HepG2 (cell line): ENCODE measurements at regions not wholly inside any gene's neighbourhood (a gene's known extent, or its start where the extent isn't known, plus 50 kb on each side); places are given as distances from the start of the nearest gene placed in this dataset.

Experiments used
- ATAC-seq: fragments of 200-7000 bp; cut with Tn5 transposase; 3 replicates; pipeline ENCODE4 v1.9.1; 2020; ENCODE audit warnings: mild to moderate bottlenecking, moderate library complexity
- BruUV-seq: library from RNA; stranded (reverse); fragments of 400-500 nt; replicated peaks from 2 replicates; lab custom pipeline; 2021; lab: Mats Ljungman, UMichigan
- CTCF ChIA-PET: fragments of 300-600 bp; formaldehyde crosslinking; extraction: SDS; loops from one replicate; lab custom pipeline; 2021; ENCODE audit warnings: low total read pairs, inconsistent platforms, low intra/inter-chr PET ratio; lab: Yijun Ruan, JAX
- POLR2A ChIA-PET: fragments of 350-600 bp; sonication (Branson Sonifier 250); formaldehyde crosslinking; loops from one replicate; lab custom pipeline; 2020; ENCODE audit warnings: antibody characterized with exemption, inconsistent platforms; lab: Yijun Ruan, JAX
- DNase-seq: peaks from one replicate; pipeline ENCODE4 v3.0.0-alpha.2; 2015; ENCODE audit warnings: low spot score
- FAIRE-seq: peaks from 3 replicates; lab custom pipeline; 2011; peaks lifted over from hg19 to GRCh38; lab: Jason Lieb, UNC
- H2AFZ ChIP-seq: one replicate; pipeline ENCODE4 v1.6.1; 2011; ENCODE audit warnings: low read length, inconsistent platforms
- H3K27ac ChIP-seq: fragments of 300-600 bp; 3 replicates; pipeline ENCODE4 v1.8.0; 2011; ENCODE audit warnings: mixed run types, mild to moderate bottlenecking, mixed read lengths, low read length, inconsistent platforms; ENCODE audit not compliant: insufficient read depth; ENCODE audit errors: extremely low read length
- H3K27me3 ChIP-seq, 2 experiments: fragments of 200-600 bp in 1 of 2; 2 replicates in 1 of 2; 3 replicates in 1 of 2; pipeline versions ENCODE4 v1.6.0 to v1.8.0; 2011; ENCODE audit warnings: low read length in 2 of 2, mild to moderate bottlenecking in 2 of 2, moderate library complexity in 2 of 2, inconsistent platforms in 1 of 2; ENCODE audit not compliant: insufficient read depth in 2 of 2, control insufficient read depth in 1 of 2
- H3K36me3 ChIP-seq, 2 experiments: fragments of 200-600 bp in 1 of 2; replicated peaks in 1 of 2; 2 replicates in 1 of 2; 3 replicates in 1 of 2; pipeline versions ENCODE4 v1.5.1 to v1.8.0; 2011; ENCODE audit warnings: low read length in 2 of 2, inconsistent platforms in 1 of 2; ENCODE audit not compliant: insufficient read depth in 2 of 2, control insufficient read depth in 1 of 2
- H3K4me1 ChIP-seq: 2 replicates; pipeline ENCODE4 v1.5.1; 2012; ENCODE audit warnings: low read length, inconsistent platforms; ENCODE audit not compliant: insufficient read depth
- H3K4me2 ChIP-seq: 2 replicates; pipeline ENCODE4 v1.6.0; 2011; ENCODE audit warnings: low read depth, low read length, inconsistent platforms
- H3K4me3 ChIP-seq, 3 experiments: fragments of 200-600 bp in 1 of 3; sonication (generic), shearing (Covaris generic) in 1 of 3; replicated peaks in 1 of 3; 2 replicates each; pipeline ENCODE4 v1.5.1; 2011 to 2016; ENCODE audit warnings: low read length in 3 of 3, inconsistent platforms in 2 of 3, low read depth in 2 of 3, mild to moderate bottlenecking in 2 of 3, control low read depth in 1 of 3, mixed read lengths in 1 of 3; ENCODE audit not compliant: insufficient read depth in 1 of 3
- H3K79me2 ChIP-seq: one replicate; pipeline ENCODE4 v1.6.1; 2011; ENCODE audit warnings: low read length, inconsistent platforms; ENCODE audit not compliant: insufficient read depth
- H3K9ac ChIP-seq: 2 replicates; pipeline ENCODE4 v1.6.0; 2011; ENCODE audit warnings: mild to moderate bottlenecking, low read depth, low read length, inconsistent platforms; ENCODE audit not compliant: insufficient read depth
- H3K9me3 ChIP-seq: 2 replicates; pipeline ENCODE4 v1.5.1; 2012; ENCODE audit warnings: mild to moderate bottlenecking, low read length
- H4K20me1 ChIP-seq: 2 replicates; pipeline ENCODE4 v1.6.0; 2011; ENCODE audit warnings: inconsistent platforms, mild to moderate bottlenecking, low read length, moderate library complexity; ENCODE audit not compliant: insufficient read depth
- ARNT2 ChIP-seq: sonication (generic); formaldehyde crosslinking; IDR thresholded peaks from 2 replicates; pipeline ENCODE4 v1.8.0; 2022; ENCODE audit warnings: mild to moderate bottlenecking, low read depth, missing genetic modification reagents, moderate library complexity
- FOXK1 ChIP-seq: sonication (generic); formaldehyde crosslinking; IDR thresholded peaks from 2 replicates; pipeline ENCODE4 v1.4.0; 2020; ENCODE audit warnings: low read depth, missing genetic modification reagents, borderline replicate concordance
- MEIS2 ChIP-seq: sonication (generic); formaldehyde crosslinking; IDR thresholded peaks from 2 replicates; pipeline ENCODE4 v1.9.0; 2021; ENCODE audit warnings: mild to moderate bottlenecking, missing genetic modification reagents
- NR2F1 ChIP-seq, 2 experiments: fragments of 450-650 bp in 1 of 2; formaldehyde crosslinking in 1 of 2; IDR thresholded peaks; 2 replicates each; pipeline versions ENCODE4 v1.5.0 to v1.6.1; 2016 to 2020; ENCODE audit warnings: mild to moderate bottlenecking in 1 of 2, missing compliant biosample characterization in 1 of 2, missing genetic modification reagents in 1 of 2, moderate library complexity in 1 of 2
- PAWR ChIP-seq: sonication (generic); formaldehyde crosslinking; IDR thresholded peaks from 2 replicates; pipeline ENCODE4 v1.4.0; 2020; ENCODE audit warnings: missing genetic modification reagents, mild to moderate bottlenecking, borderline replicate concordance
- POLR2AphosphoS5 ChIP-seq: IDR thresholded peaks from 2 replicates; pipeline ENCODE4 v1.6.1; 2012; ENCODE audit warnings: low read depth, low read length
- SPEN ChIP-seq: sonication (generic); formaldehyde crosslinking; IDR thresholded peaks from 2 replicates; pipeline ENCODE4 v1.5.1; 2020; ENCODE audit warnings: low read depth, mild to moderate bottlenecking, missing genetic modification reagents
- THRA ChIP-seq: sonication (generic); formaldehyde crosslinking; IDR thresholded peaks from 2 replicates; pipeline ENCODE4 v1.4.0; 2020; ENCODE audit warnings: missing genetic modification reagents, borderline replicate concordance
- TRIM24 ChIP-seq: sonication (generic); formaldehyde crosslinking; IDR thresholded peaks from 2 replicates; pipeline ENCODE4 v1.8.0; 2022; ENCODE audit warnings: mild to moderate bottlenecking, missing genetic modification reagents
- ZC3H13 ChIP-seq: sonication (generic); formaldehyde crosslinking; IDR thresholded peaks from 2 replicates; pipeline ENCODE4 v1.8.1; 2023; ENCODE audit warnings: mild to moderate bottlenecking, missing genetic modification reagents, moderate library complexity
- ZNF235 ChIP-seq: sonication (generic); formaldehyde crosslinking; IDR thresholded peaks from 2 replicates; pipeline ENCODE4 v1.8.1; 2023; ENCODE audit warnings: mild to moderate bottlenecking, missing genetic modification reagents, borderline replicate concordance
- ZNF678 ChIP-seq: sonication (generic); formaldehyde crosslinking; IDR thresholded peaks from 2 replicates; pipeline ENCODE4 v1.4.0; 2020; ENCODE audit warnings: mild to moderate bottlenecking, missing genetic modification reagents
- WGBS: methylation state at CpG from one replicate; pipeline ENCODE4 v1.1.6; 2017; ENCODE audit warnings: low lambda C conversion rate; 5-methylcytosine and 5-hydroxymethylcytosine counted together
- in situ Hi-C: cut with HindIII; loops from 2 replicates; pipeline ENCODE4 v1.10.0; 2017; ENCODE audit warnings: low pct_unique_long_range_greater_than_20kb; ENCODE audit not compliant: extremely low pct_ligation_motif_present
- intact Hi-C: fragments of 100-400 bp; cut with micrococcal nuclease; formaldehyde crosslinking; loops from one replicate; pipeline ENCODE4 v1.10.0; 2022; ENCODE audit not compliant: unreplicated experiment
- TF ChIP-seq, protein P1 (sequence below): IDR thresholded peaks from 2 replicates; pipeline ENCODE4 v1.6.1; 2016; ENCODE audit warnings: missing compliant biosample characterization, missing genetic modification reagents, borderline replicate concordance
- TF ChIP-seq, protein P2 (sequence below): sonication (generic); formaldehyde crosslinking; IDR thresholded peaks from 2 replicates; pipeline ENCODE4 v1.4.0; 2020; ENCODE audit warnings: missing genetic modification reagents
- TF ChIP-seq, protein P3 (sequence below): IDR thresholded peaks from 2 replicates; pipeline ENCODE4 v1.6.1; 2018; ENCODE audit warnings: missing genetic modification reagents, mild to moderate bottlenecking, missing compliant biosample characterization
- TF ChIP-seq, protein P4 (sequence below): sonication (generic); formaldehyde crosslinking; IDR thresholded peaks from 2 replicates; pipeline ENCODE4 v1.5.1; 2020; ENCODE audit warnings: missing genetic modification reagents, mild to moderate bottlenecking, borderline replicate concordance

DNA sequence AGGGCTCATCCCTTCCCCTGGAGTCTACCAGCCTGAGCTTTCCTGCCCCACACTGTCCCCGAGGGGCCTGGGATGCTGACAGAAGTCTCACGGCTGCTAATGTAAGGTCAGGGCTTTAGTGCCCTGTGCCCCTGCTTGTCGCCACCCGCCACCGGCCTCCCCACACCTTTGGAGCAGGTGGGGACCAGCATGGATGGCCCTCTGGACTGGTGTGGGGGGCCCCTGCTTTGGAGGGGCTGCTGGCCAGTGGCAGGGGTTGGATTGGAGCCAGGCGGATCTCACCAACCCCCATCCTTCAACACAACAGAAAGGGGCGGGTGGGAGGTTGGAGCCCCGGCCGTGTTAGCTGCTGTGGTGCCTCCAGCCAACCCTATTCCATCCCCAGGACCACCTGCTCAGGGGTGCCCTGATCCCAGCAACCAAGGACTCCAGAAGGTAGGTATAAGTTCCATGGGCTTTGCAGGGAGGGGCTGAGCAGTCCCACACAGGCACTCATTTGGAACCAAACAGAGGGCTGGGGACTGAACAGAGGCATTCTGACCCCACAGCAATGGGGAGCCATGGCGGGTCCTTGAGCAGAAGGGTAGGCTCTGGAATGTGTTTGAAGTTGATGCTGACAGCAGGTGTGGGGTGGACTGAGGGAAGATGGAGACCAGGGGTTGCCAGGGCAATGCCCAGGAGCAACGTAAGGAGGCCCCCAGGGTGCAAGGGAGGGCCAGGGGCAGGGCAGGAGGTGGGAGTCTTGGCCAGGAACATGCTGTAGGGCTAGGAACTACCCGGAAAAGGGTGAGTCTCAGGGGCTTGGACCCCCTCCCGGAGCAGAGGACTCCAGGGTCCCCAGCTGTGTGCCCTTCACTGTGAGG is 145.1 kb upstream of the C14orf180 start:
- WGBS: 0% methylated on average over 4 of the region's 13 CpGs
- TF ChIP-seq ARNT2 (no peak), PAWR (CRISPR knock-in tag) (no peak), TRIM24 (CRISPR knock-in tag) (no peak), POLR2AphosphoS5 (no peak), SPEN (CRISPR knock-in tag) (no peak), ZNF678 (CRISPR knock-in tag) (no peak), NR2F1 (CRISPR knock-in tag; IDR thresholded peaks at IDR 0.05) (no peak), FOXK1 (CRISPR knock-in tag) (no peak), ZNF235 (CRISPR knock-in tag) (no peak), THRA (CRISPR knock-in tag) (no peak), ZC3H13 (no peak), MEIS2 (CRISPR knock-in tag) (no peak)
- TF ChIP-seq, protein P1, sequence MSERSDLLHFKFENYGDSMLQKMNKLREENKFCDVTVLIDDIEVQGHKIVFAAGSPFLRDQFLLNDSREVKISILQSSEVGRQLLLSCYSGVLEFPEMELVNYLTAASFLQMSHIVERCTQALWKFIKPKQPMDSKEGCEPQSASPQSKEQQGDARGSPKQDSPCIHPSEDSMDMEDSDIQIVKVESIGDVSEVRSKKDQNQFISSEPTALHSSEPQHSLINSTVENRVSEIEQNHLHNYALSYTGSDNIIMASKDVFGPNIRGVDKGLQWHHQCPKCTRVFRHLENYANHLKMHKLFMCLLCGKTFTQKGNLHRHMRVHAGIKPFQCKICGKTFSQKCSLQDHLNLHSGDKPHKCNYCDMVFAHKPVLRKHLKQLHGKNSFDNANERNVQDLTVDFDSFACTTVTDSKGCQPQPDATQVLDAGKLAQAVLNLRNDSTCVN (CRISPR knock-in tag): no peak
- TF ChIP-seq, protein P2, sequence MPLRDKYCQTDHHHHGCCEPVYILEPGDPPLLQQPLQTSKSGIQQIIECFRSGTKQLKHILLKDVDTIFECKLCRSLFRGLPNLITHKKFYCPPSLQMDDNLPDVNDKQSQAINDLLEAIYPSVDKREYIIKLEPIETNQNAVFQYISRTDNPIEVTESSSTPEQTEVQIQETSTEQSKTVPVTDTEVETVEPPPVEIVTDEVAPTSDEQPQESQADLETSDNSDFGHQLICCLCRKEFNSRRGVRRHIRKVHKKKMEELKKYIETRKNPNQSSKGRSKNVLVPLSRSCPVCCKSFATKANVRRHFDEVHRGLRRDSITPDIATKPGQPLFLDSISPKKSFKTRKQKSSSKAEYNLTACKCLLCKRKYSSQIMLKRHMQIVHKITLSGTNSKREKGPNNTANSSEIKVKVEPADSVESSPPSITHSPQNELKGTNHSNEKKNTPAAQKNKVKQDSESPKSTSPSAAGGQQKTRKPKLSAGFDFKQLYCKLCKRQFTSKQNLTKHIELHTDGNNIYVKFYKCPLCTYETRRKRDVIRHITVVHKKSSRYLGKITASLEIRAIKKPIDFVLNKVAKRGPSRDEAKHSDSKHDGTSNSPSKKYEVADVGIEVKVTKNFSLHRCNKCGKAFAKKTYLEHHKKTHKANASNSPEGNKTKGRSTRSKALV (CRISPR knock-in tag): no peak
- TF ChIP-seq, protein P3, sequence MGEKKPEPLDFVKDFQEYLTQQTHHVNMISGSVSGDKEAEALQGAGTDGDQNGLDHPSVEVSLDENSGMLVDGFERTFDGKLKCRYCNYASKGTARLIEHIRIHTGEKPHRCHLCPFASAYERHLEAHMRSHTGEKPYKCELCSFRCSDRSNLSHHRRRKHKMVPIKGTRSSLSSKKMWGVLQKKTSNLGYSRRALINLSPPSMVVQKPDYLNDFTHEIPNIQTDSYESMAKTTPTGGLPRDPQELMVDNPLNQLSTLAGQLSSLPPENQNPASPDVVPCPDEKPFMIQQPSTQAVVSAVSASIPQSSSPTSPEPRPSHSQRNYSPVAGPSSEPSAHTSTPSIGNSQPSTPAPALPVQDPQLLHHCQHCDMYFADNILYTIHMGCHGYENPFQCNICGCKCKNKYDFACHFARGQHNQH (CRISPR knock-in tag): no peak
- TF ChIP-seq, protein P4, sequence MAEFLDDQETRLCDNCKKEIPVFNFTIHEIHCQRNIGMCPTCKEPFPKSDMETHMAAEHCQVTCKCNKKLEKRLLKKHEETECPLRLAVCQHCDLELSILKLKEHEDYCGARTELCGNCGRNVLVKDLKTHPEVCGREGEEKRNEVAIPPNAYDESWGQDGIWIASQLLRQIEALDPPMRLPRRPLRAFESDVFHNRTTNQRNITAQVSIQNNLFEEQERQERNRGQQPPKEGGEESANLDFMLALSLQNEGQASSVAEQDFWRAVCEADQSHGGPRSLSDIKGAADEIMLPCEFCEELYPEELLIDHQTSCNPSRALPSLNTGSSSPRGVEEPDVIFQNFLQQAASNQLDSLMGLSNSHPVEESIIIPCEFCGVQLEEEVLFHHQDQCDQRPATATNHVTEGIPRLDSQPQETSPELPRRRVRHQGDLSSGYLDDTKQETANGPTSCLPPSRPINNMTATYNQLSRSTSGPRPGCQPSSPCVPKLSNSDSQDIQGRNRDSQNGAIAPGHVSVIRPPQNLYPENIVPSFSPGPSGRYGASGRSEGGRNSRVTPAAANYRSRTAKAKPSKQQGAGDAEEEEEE (CRISPR knock-in tag): no peak

More for the DNA sequence above, 145.1 kb upstream of the C14orf180 start:
- H3K27ac ChIP-seq: no peak overlapping the region
- no peak overlapping the region for H3K9ac ChIP-seq
- CTCF ChIA-PET: no interaction called here
- no peaks in the 10 kb centered on the region for H4K20me1 ChIP-seq
- intact Hi-C loops: no loop called here
- no TSS peak for BruUV-seq
- no peak overlapping the region for H3K4me2 ChIP-seq
- H3K79me2 ChIP-seq: no peaks in the 10 kb centered on the region
- H3K4me1 ChIP-seq: no peaks in the 10 kb centered on the region
- POLR2A ChIA-PET: no interaction called here
- FAIRE-seq (no peak), DNase-seq (no peak), ATAC-seq (no peak)
- no peak overlapping the region for H2AFZ ChIP-seq
- no peaks in the 10 kb centered on the region for H3K36me3 ChIP-seq
- no peak overlapping the region for H3K4me3 ChIP-seq
- in situ Hi-C loops: no loop called here
- peaks cover 5 to 33% of the 10 kb centered on the region in 2 experiments for H3K27me3 ChIP-seq
- H3K9me3 ChIP-seq: no peaks in the 10 kb centered on the region
